Coronary artery (tissue), 2 donors: ENCODE measurements at regions not wholly inside any gene's neighbourhood (a gene's known extent, or its start where the extent isn't known, plus 50 kb on each side); places are given as distances from the start of the nearest gene placed in this dataset.

Source experiments
- DNase-seq: peaks from one replicate; pipeline ENCODE4 v3.0.0-alpha.2; 2017; ENCODE audit warnings: low spot score
- H3K27ac ChIP-seq, 2 donors: fragments of 200-600 bp; sonication (generic); one replicate each; pipeline ENCODE4 v1.5.1; 2016 to 2019
- H3K4me3 ChIP-seq: fragments of 200-600 bp; sonication (generic); 2 replicates; pipeline ENCODE4 v1.5.1; 2016; ENCODE audit warnings: mild to moderate bottlenecking, moderate library complexity
- CTCF ChIP-seq: fragments of 200-600 bp; sonication (generic); IDR thresholded peaks from one replicate; pipeline ENCODE4 v1.5.1; 2019; ENCODE audit warnings: antibody characterized with exemption

- no peak for TF ChIP-seq CTCF
- H3K4me3 ChIP-seq, result no peak overlapping the region
Measured at GRCh38 chr7:67870396-67870795, 873.8 kb downstream of the TYW1 start.

DNA sequence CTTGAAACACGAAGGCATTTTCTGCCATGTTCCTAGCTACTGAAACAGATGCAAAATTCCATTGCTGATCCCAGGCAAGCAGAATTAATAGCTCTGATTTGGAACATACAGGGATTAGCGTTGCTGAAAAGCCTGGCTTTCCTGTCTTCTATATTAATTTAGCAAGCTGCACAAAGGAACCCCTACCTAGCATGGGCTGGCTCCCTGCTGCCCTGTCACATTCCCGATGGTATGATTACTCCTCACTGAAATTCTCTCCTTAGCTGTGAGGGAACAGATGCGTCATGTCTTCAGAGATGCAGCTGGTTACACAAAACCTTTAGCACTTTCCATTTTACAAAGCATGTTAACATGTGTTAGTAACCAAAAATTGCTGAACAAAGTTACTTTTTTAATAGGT is 878.9 kb downstream of the TYW1 start:
- TF ChIP-seq CTCF, result no peak
- H3K4me3 ChIP-seq, result no peak overlapping the region
- no peak for DNase-seq
- H3K27ac ChIP-seq, result no peak overlapping the region

More at GRCh38 chr7:67870396-67870795, 873.8 kb downstream of the TYW1 start:
- no peak for DNase-seq
- H3K27ac ChIP-seq, result no peak overlapping the region

DNA sequence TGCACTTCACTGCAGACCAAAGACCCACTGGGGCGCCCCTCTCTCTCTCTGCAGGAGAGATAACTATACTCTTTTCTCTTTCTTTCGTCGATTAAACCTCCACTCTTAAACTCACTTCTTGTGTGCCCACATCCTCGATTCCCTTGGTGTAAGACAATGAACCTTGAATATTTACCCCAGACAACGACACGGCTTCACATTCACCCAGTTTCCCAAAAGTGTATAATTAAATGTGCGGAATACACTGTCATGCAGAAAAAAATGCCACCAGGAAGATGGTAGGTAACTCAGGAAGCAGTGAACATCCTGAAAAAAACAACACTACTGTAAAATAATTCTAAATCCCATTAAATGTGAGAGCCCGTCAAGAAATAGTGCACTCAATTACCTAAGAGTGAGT is 882.2 kb downstream of the TYW1 start:
- Histone ChIP-seq H3K27ac (no peak overlapping the region), H3K4me3 (no peak overlapping the region)
- no peak for TF ChIP-seq CTCF
- DNase-seq, result no peak

DNA sequence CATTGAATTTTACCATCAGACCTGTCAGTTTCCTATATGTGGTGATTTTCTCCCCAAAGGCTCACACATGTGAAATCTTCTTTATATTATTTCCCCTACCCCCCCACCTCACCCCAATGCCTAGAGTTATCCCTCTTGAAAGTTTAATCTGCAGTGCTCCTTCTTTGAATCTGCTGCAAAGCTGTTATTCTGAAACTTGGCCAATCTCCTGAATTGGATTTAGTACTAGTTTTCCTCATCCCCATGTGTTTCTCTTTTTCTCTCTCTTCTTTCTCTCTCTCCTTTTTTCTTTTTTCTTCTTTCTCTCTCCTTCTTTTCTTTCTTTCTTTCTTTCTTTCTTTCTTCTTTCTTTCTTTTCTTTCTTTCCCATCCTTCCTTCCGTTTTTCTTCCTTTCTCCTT is 886.2 kb downstream of the TYW1 start:
- no peak for TF ChIP-seq CTCF
- H3K4me3 ChIP-seq, result no peak overlapping the region
- DNase-seq, result no peak
- no peak overlapping the region for H3K27ac ChIP-seq

- no peak for DNase-seq
- Histone ChIP-seq H3K4me3 (no peak overlapping the region), H3K27ac (no peak overlapping the region)
- TF ChIP-seq CTCF, result no peak
Measured at GRCh38 chr7:67890316-67890715, 893.7 kb downstream of the TYW1 start.

GRCh38 chr7:67894746-67895145 is 898.1 kb downstream of the TYW1 start:
- no peak for TF ChIP-seq CTCF
- no peak overlapping the region for H3K4me3 ChIP-seq
- H3K27ac ChIP-seq, result no peak overlapping the region
- DNase-seq, result no peak

GRCh38 chr7:67896721-67897120 is 900.1 kb downstream of the TYW1 start:
- no peak for TF ChIP-seq CTCF
- DNase-seq, result no peak
- no peak overlapping the region for H3K4me3 ChIP-seq

More at GRCh38 chr7:67896721-67897120, 900.1 kb downstream of the TYW1 start:
- no peak overlapping the region for H3K27ac ChIP-seq
